CD4-positive, alpha-beta memory T cell (primary cell): ENCODE measurements at regions not wholly inside any gene's neighbourhood (a gene's known extent, or its start where the extent isn't known, plus 50 kb on each side); places are given as distances from the start of the nearest gene placed in this dataset.

ENCODE experiments used
- CTCF ChIA-PET: fragments of 350-600 bp; sonication (Branson Sonifier 250); formaldehyde crosslinking; loops from one replicate; lab custom pipeline; 2021; ENCODE audit warnings: inconsistent platforms; ENCODE audit not compliant: partially characterized antibody; lab: Charles Lee
- POLR2A ChIA-PET: fragments of 350-600 bp; sonication (Branson Sonifier 250); formaldehyde crosslinking; loops from one replicate; lab custom pipeline; 2021; ENCODE audit not compliant: partially characterized antibody; lab: Charles Lee
- DNase-seq, 5 donors: peaks; one replicate each; pipeline versions ENCODE4 v3.0.0 to v3.0.0-alpha.2; 2020 to 2022; ENCODE audit warnings: mixed read lengths in 1 of 5
- H3K27ac ChIP-seq: one replicate; pipeline ENCODE4 v1.7.0; 2013; ENCODE audit warnings: low read depth, low read length
- H3K27me3 ChIP-seq: 2 replicates; pipeline ENCODE4 v1.7.0; 2013; ENCODE audit warnings: mild to moderate bottlenecking, low read length, moderate library complexity; ENCODE audit not compliant: insufficient read depth
- H3K36me3 ChIP-seq: 2 replicates; pipeline ENCODE4 v1.7.0; 2013; ENCODE audit warnings: mild to moderate bottlenecking, low read length, moderate library complexity; ENCODE audit not compliant: insufficient read depth
- H3K4me1 ChIP-seq: 2 replicates; pipeline ENCODE4 v1.7.0; 2013; ENCODE audit warnings: mild to moderate bottlenecking, low read length, moderate library complexity; ENCODE audit not compliant: insufficient read depth
- H3K4me3 ChIP-seq, 2 donors: one replicate each; pipeline ENCODE4 v1.7.0; 2013; ENCODE audit warnings: low read length in 2 of 2, mild to moderate bottlenecking in 1 of 2
- H3K9me3 ChIP-seq, 2 donors: one replicate each; pipeline ENCODE4 v1.7.0; 2013; ENCODE audit warnings: low read length in 2 of 2, control low read depth in 1 of 2; ENCODE audit not compliant: control insufficient read depth in 1 of 2
- H3K27ac Mint-ChIP-seq, 7 donors: one replicate each; pipeline ENCODE4 v1.8.0; 2020 to 2021; ENCODE audit warnings: mixed read lengths in 7 of 7, mild to moderate bottlenecking in 6 of 7, inconsistent platforms in 3 of 7, moderate library complexity in 3 of 7
- H3K27me3 Mint-ChIP-seq, 2 donors: one replicate each; pipeline ENCODE4 v1.8.0; 2020 to 2021; ENCODE audit warnings: mixed read lengths in 2 of 2
- H3K36me3 Mint-ChIP-seq, 2 donors: one replicate each; pipeline ENCODE4 v1.8.0; 2020 to 2021; ENCODE audit warnings: mixed read lengths in 2 of 2, inconsistent platforms in 1 of 2, mild to moderate bottlenecking in 1 of 2
- H3K4me1 Mint-ChIP-seq, 4 donors: one replicate each; pipeline ENCODE4 v1.8.0; 2020 to 2021; ENCODE audit warnings: mixed read lengths in 4 of 4, mild to moderate bottlenecking in 1 of 4
- H3K4me3 Mint-ChIP-seq, 8 donors: one replicate each; pipeline ENCODE4 v1.8.0; 2020 to 2021; ENCODE audit warnings: mixed read lengths in 8 of 8, mild to moderate bottlenecking in 7 of 8, moderate library complexity in 6 of 8, inconsistent platforms in 3 of 8
- H3K9me3 Mint-ChIP-seq, 8 donors: one replicate each; pipeline ENCODE4 v1.8.0; 2020 to 2021; ENCODE audit warnings: mixed read lengths in 8 of 8, mild to moderate bottlenecking in 5 of 8, inconsistent platforms in 3 of 8, moderate library complexity in 1 of 8
- intact Hi-C: fragments of 100-400 bp; cut with micrococcal nuclease; formaldehyde crosslinking; loops from one replicate; pipeline ENCODE4 v1.15.1; 2023

DNA sequence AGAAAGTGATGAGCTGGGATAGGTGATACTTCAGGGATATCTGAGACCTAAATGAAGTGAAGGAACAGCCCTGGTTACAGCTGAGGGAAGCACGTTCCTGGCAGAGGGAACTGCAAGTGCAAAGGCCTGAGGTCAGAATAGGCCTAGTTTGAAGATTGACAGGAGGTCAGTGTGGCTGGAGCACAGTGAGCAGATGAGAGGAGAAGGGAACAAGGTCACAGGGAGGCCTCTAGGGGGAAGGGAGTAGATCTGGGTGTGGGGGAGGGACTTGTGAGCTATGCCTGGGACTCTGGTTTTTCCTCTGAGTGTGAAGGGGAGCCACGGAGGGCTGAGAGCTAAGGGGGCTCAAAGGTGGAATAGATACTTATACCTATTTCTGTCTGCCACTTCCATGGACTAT lies 736.4 kb downstream of the MATN1 start:
- Mint-ChIP-seq H3K27ac (no peak overlapping the region), H3K9me3 (peaks cover 0 to 6% (median 0%) of the 10 kb centered on the region in 8 donors), H3K36me3 (no peaks in the 10 kb centered on the region), H3K4me3 (no peak overlapping the region), H3K27me3 (peaks cover 4 to 22% of the 10 kb centered on the region in 2 donors), H3K4me1 (no peaks in the 10 kb centered on the region)
- Histone ChIP-seq H3K27ac (no peak overlapping the region), H3K4me1 (no peaks in the 10 kb centered on the region), H3K36me3 (no peaks in the 10 kb centered on the region), H3K9me3 (no peaks in the 10 kb centered on the region), H3K27me3 (peaks cover 2% of the 10 kb centered on the region), H3K4me3 (no peak overlapping the region)
- POLR2A ChIA-PET = no interaction called here
- intact Hi-C loops = no loop called here
- no peak for DNase-seq
- CTCF ChIA-PET = no interaction called here

DNA sequence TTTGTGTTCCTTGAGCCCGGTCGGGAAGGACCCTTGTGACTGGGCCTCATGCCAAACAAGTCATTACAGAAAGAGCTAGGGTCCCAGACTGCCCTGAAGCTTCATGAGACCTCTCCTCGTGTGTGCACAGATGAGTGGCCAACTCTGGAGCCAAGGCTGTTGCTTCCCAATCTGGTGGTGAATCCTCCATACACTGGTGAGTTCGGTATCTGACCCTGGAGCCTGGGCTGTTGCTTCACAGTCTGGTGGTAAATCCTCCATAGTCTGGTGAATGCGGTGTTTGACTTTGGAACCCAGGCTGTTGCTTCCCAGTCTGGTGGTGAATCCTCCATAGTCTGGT lies 737.8 kb downstream of the MATN1 start:
- ChIA-PET CTCF (no interaction called here), POLR2A (no interaction called here)
- H3K27me3 ChIP-seq = peaks cover 4% of the 10 kb centered on the region
- no peaks in the 10 kb centered on the region for H3K4me1 ChIP-seq
- no peak for DNase-seq
- Mint-ChIP-seq H3K9me3 (peaks cover 0 to 7% (median 4%) of the 10 kb centered on the region in 8 donors), H3K27me3 (peaks cover 5 to 24% of the 10 kb centered on the region in 2 donors), H3K27ac (no peak overlapping the region), H3K4me3 (no peak overlapping the region), H3K36me3 (no peaks in the 10 kb centered on the region), H3K4me1 (no peaks in the 10 kb centered on the region)
- H3K27ac ChIP-seq = no peak overlapping the region
- H3K9me3 ChIP-seq = no peaks in the 10 kb centered on the region
- no peaks in the 10 kb centered on the region for H3K36me3 ChIP-seq
- no peak overlapping the region for H3K4me3 ChIP-seq
- intact Hi-C loops = no loop called here

DNA sequence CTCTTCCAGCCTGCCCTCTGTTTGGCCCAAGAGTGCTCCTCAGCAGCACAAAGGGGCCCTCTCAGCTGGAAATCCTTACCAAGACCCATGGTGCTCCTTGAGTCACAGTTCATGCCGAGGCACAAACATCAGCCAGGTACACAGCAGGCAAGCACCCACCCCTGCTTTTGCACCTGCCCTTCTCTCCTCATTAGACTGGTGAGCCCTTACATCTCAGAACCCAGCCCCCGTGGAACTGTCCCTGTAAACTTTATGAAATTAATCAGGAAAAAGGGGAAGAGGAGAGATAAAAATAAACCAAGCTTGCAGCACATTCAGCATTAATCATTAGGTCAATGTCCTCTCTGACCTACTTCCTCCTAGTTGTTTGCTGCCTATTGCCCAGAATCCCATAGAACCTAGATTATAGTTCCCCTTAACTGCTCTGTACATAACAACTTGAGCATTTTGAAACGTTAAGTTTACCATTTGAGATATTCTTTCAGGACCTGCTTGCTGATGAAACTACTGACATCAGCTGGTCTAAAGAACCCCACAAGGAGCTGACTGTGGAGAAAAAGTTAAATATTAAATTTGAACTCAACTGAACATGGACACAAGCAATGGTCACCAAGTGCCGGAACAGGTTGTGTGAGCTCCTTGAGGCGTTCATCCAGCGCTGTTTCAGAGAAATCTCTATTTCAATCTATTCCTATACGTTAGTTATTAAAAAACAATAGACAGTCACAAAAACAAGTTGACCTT lies 738.4 kb downstream of the MATN1 start:
- Histone ChIP-seq H3K36me3 (no peaks in the 10 kb centered on the region), H3K9me3 (no peaks in the 10 kb centered on the region), H3K4me3 (no peak overlapping the region), H3K4me1 (no peaks in the 10 kb centered on the region), H3K27ac (no peak overlapping the region), H3K27me3 (peaks cover 4% of the 10 kb centered on the region)
- H3K36me3 Mint-ChIP-seq = no peaks in the 10 kb centered on the region
- H3K4me3 Mint-ChIP-seq = no peak overlapping the region
- intact Hi-C loops = no loop called here
- H3K27me3 Mint-ChIP-seq = peaks cover 5 to 26% of the 10 kb centered on the region in 2 donors
- no peak for DNase-seq
- peaks cover 0 to 8% (median 4%) of the 10 kb centered on the region in 8 donors for H3K9me3 Mint-ChIP-seq
- no peaks in the 10 kb centered on the region for H3K4me1 Mint-ChIP-seq
- POLR2A ChIA-PET = no interaction called here
- CTCF ChIA-PET = no interaction called here
- H3K27ac Mint-ChIP-seq = no peak overlapping the region

DNA sequence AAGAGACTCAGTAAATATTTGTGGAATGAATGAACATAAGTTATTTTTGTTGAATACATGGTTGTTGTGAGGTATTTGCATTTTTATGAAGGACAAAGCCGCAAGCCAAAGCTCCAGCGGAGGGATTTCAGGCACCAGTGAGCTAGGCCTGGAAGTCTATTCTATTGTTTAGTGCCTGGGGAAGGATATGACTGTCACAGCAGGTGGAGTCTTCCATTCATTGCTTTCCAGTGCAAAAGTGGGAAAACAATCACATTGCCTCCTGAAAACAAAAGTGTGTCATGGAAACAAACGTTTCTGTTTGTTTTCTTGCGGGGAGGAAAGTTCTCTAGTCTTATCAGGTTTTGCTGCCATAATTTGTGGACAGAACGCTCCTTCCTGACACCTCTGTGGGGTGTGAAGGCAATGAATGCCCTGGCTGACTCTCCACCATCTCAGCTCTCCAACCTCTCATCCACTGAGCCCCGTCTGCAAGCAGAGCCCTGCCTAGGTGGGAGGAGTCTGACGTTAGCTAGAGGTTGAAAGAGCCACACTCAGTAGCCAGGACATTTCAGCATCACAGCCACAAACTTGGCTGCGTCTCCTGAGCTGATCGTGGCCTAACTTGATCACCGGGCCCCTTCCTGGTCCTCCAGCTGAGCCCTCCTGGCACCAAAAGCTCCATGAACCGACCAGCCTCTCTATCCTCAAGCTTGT lies 739.1 kb downstream of the MATN1 start:
- H3K4me3 Mint-ChIP-seq = no peak overlapping the region
- intact Hi-C loops = no loop called here
- peaks cover 0 to 8% (median 5%) of the 10 kb centered on the region in 8 donors for H3K9me3 Mint-ChIP-seq
- POLR2A ChIA-PET = no interaction called here
- Histone ChIP-seq H3K4me1 (no peaks in the 10 kb centered on the region), H3K4me3 (no peak overlapping the region), H3K27me3 (peaks cover 4% of the 10 kb centered on the region), H3K27ac (no peak overlapping the region), H3K9me3 (no peaks in the 10 kb centered on the region), H3K36me3 (no peaks in the 10 kb centered on the region)
- CTCF ChIA-PET = no interaction called here
- H3K27ac Mint-ChIP-seq = no peak overlapping the region
- H3K27me3 Mint-ChIP-seq = peaks cover 4 to 20% of the 10 kb centered on the region in 2 donors
- no peak for DNase-seq
- no peaks in the 10 kb centered on the region for H3K36me3 Mint-ChIP-seq
- H3K4me1 Mint-ChIP-seq = no peaks in the 10 kb centered on the region

DNA sequence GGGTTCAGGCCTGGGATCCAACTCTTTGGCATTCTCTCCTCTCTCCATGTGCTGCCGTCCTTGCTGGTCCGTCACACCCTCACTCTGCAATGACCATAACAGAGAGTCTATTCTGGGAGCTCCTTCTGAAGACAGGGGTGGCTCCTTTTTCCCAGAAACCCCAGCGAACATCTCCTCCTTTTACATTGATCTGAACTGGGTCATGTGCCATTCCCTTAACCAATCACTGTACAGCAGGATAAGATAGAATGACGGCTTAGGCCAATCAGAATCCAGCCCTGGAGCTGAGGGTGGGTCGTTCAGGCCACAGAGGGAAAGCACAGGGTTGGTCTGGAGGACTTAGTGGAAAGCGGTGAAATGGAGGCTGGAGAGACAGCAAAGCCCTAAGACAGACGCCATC lies 740.1 kb downstream of the MATN1 start:
- Histone ChIP-seq H3K36me3 (no peaks in the 10 kb centered on the region), H3K27me3 (peaks cover 4% of the 10 kb centered on the region), H3K9me3 (no peaks in the 10 kb centered on the region), H3K4me3 (no peak overlapping the region), H3K27ac (no peak overlapping the region), H3K4me1 (no peaks in the 10 kb centered on the region)
- no peak overlapping the region for H3K27ac Mint-ChIP-seq
- H3K27me3 Mint-ChIP-seq = peaks cover 3 to 20% of the 10 kb centered on the region in 2 donors
- H3K4me1 Mint-ChIP-seq = no peaks in the 10 kb centered on the region
- ChIA-PET CTCF (no interaction called here), POLR2A (no interaction called here)
- intact Hi-C loops = no loop called here
- H3K4me3 Mint-ChIP-seq = no peak overlapping the region
- no peak for DNase-seq
- H3K36me3 Mint-ChIP-seq = no peaks in the 10 kb centered on the region
- H3K9me3 Mint-ChIP-seq = peaks cover 0 to 8% (median 5%) of the 10 kb centered on the region in 8 donors

DNA sequence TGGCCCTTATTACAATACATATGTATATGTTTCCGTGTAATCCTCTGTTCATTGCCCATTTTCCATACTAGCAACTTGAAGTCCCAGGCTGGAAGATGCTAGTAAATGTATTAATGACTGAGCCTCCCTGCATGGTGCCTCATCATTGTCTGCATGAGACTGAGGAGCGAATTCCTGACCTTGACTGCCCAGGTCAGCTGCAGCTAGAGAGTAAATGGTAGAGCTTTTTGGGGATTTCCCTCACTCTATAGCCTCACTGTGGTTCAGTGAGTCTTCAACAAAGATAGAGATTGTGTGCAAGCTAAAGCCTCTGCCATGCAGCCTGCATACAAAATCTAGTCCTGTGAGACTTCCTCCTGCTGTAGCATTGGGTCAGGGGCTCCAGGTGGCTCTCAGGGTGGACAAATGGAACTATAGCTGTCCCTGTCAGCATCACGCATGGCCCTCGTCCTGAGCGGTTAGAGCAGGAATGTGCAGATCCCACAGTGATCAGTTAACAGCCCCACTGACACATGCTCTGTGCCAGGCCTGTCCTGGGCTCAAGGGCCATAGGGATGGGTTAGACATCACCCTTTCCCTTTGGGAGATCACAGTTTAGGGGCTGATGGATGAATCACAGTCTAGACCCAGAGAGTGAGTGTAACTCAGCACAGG lies 741.7 kb downstream of the MATN1 start:
- no peak for DNase-seq
- Mint-ChIP-seq H3K27ac (no peak overlapping the region), H3K4me1 (no peaks in the 10 kb centered on the region), H3K4me3 (no peak overlapping the region), H3K9me3 (peaks cover 0 to 16% (median 7%) of the 10 kb centered on the region in 8 donors), H3K36me3 (no peaks in the 10 kb centered on the region), H3K27me3 (peaks cover 3 to 20% of the 10 kb centered on the region in 2 donors)
- H3K27me3 ChIP-seq = peaks cover 4% of the 10 kb centered on the region
- no peaks in the 10 kb centered on the region for H3K9me3 ChIP-seq
- intact Hi-C loops = no loop called here
- H3K27ac ChIP-seq = no peak overlapping the region
- no peak overlapping the region for H3K4me3 ChIP-seq
- H3K36me3 ChIP-seq = no peaks in the 10 kb centered on the region
- ChIA-PET CTCF (no interaction called here), POLR2A (no interaction called here)
- H3K4me1 ChIP-seq = no peaks in the 10 kb centered on the region

DNA sequence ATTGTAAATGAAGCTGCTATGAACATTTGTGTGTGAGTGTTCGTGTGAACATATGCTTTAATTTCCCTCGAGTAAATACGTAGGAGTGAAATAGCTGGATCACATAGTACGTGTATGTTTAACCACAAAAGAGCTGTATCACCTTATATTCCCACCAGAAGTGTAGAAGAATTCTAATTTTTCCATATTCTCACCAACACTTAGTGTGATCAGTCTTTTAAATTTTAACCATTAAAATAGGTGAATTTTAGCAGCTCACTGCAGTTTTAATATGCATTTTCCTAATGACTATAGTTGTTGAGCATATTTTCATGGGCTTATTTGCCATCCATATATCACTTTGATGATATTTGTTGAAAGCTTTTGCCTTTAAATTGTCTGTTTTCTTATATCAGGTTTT lies 741.2 kb downstream of the PTPRU start:
- Histone ChIP-seq H3K4me3 (no peak overlapping the region), H3K36me3 (no peaks in the 10 kb centered on the region), H3K27me3 (peaks cover 4% of the 10 kb centered on the region), H3K27ac (no peak overlapping the region), H3K4me1 (no peaks in the 10 kb centered on the region), H3K9me3 (no peaks in the 10 kb centered on the region)
- intact Hi-C loops = no loop called here
- Mint-ChIP-seq H3K9me3 (peaks cover 0 to 20% (median 8%) of the 10 kb centered on the region in 8 donors), H3K4me1 (no peaks in the 10 kb centered on the region), H3K36me3 (no peaks in the 10 kb centered on the region), H3K4me3 (no peak overlapping the region), H3K27me3 (peaks cover 3 to 4% of the 10 kb centered on the region in 2 donors), H3K27ac (no peak overlapping the region)
- ChIA-PET CTCF (no interaction called here), POLR2A (no interaction called here)
- DNase-seq = no peak
